Loucy (cell line): ENCODE measurements at regions not wholly inside any gene's neighbourhood (a gene's known extent, or its start where the extent isn't known, plus 50 kb on each side); places are given as distances from the start of the nearest gene placed in this dataset.

Experiments used
- H2AFZ ChIP-seq: fragments of 200-600 bp; sonication (generic); 2 replicates; pipeline ENCODE4 v1.6.0; 2016; ENCODE audit warnings: antibody characterized with exemption, mild to moderate bottlenecking, low read length, moderate library complexity
- H3F3A ChIP-seq: fragments of 200-600 bp; 2 replicates; pipeline ENCODE4 v1.6.0; 2016; ENCODE audit warnings: antibody characterized with exemption, low read depth, mild to moderate bottlenecking
- H3K27me3 ChIP-seq: fragments of 200-600 bp; sonication (generic); 2 replicates; pipeline ENCODE4 v1.6.1; 2014; ENCODE audit warnings: low read length, mild to moderate bottlenecking; ENCODE audit not compliant: insufficient read depth, poor library complexity, severe bottlenecking
- H3K36me3 ChIP-seq: fragments of 200-600 bp; sonication (generic); 2 replicates; pipeline ENCODE4 v1.6.1; 2016; ENCODE audit warnings: low read length; ENCODE audit not compliant: insufficient read depth
- H3K4me1 ChIP-seq: fragments of 200-600 bp; sonication (generic); 2 replicates; pipeline ENCODE4 v1.5.1; 2014; ENCODE audit warnings: low read length, mild to moderate bottlenecking; ENCODE audit not compliant: insufficient read depth, poor library complexity, severe bottlenecking
- H3K4me2 ChIP-seq: fragments of 200-600 bp; sonication (generic); 2 replicates; pipeline ENCODE4 v1.6.0; 2014; ENCODE audit warnings: antibody characterized with exemption, low read length, low read depth, mild to moderate bottlenecking; ENCODE audit not compliant: poor library complexity, severe bottlenecking
- H3K4me3 ChIP-seq: fragments of 200-600 bp; sonication (generic); 2 replicates; pipeline ENCODE4 v1.5.1; 2014; ENCODE audit warnings: low read length, mild to moderate bottlenecking, mixed read lengths; ENCODE audit not compliant: poor library complexity, severe bottlenecking
- H3K79me2 ChIP-seq: fragments of 200-600 bp; sonication (generic); 2 replicates; pipeline ENCODE4 v1.6.1; 2014; ENCODE audit warnings: low read length; ENCODE audit not compliant: insufficient read depth
- H3K9ac ChIP-seq: fragments of 200-600 bp; sonication (generic); 2 replicates; pipeline ENCODE4 v1.6.0; 2014; ENCODE audit warnings: mild to moderate bottlenecking, low read depth, low read length, moderate library complexity; ENCODE audit not compliant: poor library complexity, severe bottlenecking
- H3K9me2 ChIP-seq: fragments of 200-600 bp; sonication (generic); replicated peaks from 2 replicates; pipeline ENCODE4 v1.6.1; 2016; ENCODE audit warnings: low read depth, low read length, mixed read lengths
- H3K9me3 ChIP-seq: fragments of 200-600 bp; sonication (generic); 2 replicates; pipeline ENCODE4 v1.6.1; 2014; ENCODE audit warnings: mild to moderate bottlenecking, antibody characterized with exemption, low read length, low read depth; ENCODE audit not compliant: insufficient read depth
- H4K20me1 ChIP-seq: fragments of 200-600 bp; sonication (generic); 2 replicates; pipeline ENCODE4 v1.6.0; 2014; ENCODE audit warnings: antibody characterized with exemption, low read length, mild to moderate bottlenecking; ENCODE audit not compliant: insufficient read depth, poor library complexity, severe bottlenecking
- EZH2phosphoT487 ChIP-seq: fragments of 200-600 bp; IDR thresholded peaks from 2 replicates; pipeline ENCODE4 v1.6.1; 2018; ENCODE audit warnings: antibody characterized with exemption, mild to moderate bottlenecking, moderate library complexity, borderline replicate concordance
- TF ChIP-seq, protein P1 (sequence below): fragments of 200-600 bp; sonication (generic); conservative IDR thresholded peaks from 2 replicates; pipeline ENCODE4 v1.5.1; 2014; ENCODE audit warnings: mild to moderate bottlenecking, antibody characterized with exemption, low read length

DNA sequence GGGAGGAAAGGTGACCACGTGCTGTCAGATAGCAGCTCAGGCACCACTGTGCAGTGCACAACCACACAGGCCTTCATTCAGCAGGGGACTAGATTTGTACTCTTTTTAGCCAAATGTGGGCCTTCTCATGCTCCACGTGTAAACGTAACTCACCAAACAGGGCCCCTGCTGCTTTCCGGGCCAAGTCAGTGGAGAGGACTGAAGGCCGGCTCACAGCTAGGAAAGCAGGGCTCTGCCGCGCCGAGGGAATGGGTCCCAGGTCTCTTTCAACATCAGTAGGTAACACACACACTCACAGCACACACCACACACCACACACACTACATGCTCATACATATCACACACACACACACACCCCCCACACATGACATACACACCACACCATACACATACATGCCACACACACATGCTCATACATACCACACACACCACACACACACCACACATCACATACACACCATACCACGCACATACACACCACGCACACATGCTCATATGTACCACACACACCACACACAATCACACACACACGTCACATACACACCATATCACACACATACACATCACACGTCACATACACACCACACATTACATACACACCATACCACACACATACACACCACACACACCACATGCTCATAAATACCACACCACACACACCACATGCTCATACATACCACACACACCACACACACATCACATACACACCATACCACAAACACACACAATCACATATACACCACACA is 124.0 kb upstream of the ERG start:
- H3K9ac ChIP-seq, result no peak overlapping the region
- no peaks in the 10 kb centered on the region for H3K79me2 ChIP-seq
- no peaks in the 10 kb centered on the region for H3F3A ChIP-seq
- no peaks in the 10 kb centered on the region for H3K9me2 ChIP-seq
- peaks cover 8% of the 10 kb centered on the region for H3K4me1 ChIP-seq
- no peak overlapping the region for H3K4me2 ChIP-seq
- no peaks in the 10 kb centered on the region for H3K36me3 ChIP-seq
- H2AFZ ChIP-seq, result peak overlapping the region; percentile 44; the same call in 1 of the 2 replicates
- H4K20me1 ChIP-seq, result no peaks in the 10 kb centered on the region
- H3K27me3 ChIP-seq, result no peaks in the 10 kb centered on the region
- no peaks in the 10 kb centered on the region for H3K9me3 ChIP-seq
- no peak overlapping the region for H3K4me3 ChIP-seq
- TF ChIP-seq, protein P1, sequence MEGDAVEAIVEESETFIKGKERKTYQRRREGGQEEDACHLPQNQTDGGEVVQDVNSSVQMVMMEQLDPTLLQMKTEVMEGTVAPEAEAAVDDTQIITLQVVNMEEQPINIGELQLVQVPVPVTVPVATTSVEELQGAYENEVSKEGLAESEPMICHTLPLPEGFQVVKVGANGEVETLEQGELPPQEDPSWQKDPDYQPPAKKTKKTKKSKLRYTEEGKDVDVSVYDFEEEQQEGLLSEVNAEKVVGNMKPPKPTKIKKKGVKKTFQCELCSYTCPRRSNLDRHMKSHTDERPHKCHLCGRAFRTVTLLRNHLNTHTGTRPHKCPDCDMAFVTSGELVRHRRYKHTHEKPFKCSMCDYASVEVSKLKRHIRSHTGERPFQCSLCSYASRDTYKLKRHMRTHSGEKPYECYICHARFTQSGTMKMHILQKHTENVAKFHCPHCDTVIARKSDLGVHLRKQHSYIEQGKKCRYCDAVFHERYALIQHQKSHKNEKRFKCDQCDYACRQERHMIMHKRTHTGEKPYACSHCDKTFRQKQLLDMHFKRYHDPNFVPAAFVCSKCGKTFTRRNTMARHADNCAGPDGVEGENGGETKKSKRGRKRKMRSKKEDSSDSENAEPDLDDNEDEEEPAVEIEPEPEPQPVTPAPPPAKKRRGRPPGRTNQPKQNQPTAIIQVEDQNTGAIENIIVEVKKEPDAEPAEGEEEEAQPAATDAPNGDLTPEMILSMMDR, result no peak
- TF ChIP-seq EZH2phosphoT487, result no peak

DNA sequence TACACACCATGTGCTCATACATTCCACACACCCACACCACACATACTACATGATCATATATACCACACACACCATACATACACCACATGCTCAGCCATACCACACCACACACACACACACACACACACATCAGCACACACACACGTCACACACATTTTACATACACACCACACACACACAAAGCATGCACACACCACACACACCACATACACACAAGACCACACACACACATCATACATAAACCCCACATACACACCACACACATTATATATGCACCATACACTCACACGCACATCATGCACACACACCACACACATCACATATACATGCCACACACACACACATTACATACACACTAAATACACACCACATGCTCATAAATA is 124.5 kb upstream of the ERG start:
- Histone ChIP-seq H3K4me2 (no peak overlapping the region), H3K4me3 (no peak overlapping the region), H2AFZ (no peak overlapping the region), H3K36me3 (no peaks in the 10 kb centered on the region), H3K79me2 (no peaks in the 10 kb centered on the region), H3K9ac (no peak overlapping the region), H4K20me1 (no peaks in the 10 kb centered on the region), H3K27me3 (no peaks in the 10 kb centered on the region), H3K4me1 (peaks cover 9% of the 10 kb centered on the region), H3F3A (no peaks in the 10 kb centered on the region), H3K9me2 (no peaks in the 10 kb centered on the region), H3K9me3 (no peaks in the 10 kb centered on the region)
- no peak for TF ChIP-seq EZH2phosphoT487
- TF ChIP-seq, protein P1, result no peak

DNA sequence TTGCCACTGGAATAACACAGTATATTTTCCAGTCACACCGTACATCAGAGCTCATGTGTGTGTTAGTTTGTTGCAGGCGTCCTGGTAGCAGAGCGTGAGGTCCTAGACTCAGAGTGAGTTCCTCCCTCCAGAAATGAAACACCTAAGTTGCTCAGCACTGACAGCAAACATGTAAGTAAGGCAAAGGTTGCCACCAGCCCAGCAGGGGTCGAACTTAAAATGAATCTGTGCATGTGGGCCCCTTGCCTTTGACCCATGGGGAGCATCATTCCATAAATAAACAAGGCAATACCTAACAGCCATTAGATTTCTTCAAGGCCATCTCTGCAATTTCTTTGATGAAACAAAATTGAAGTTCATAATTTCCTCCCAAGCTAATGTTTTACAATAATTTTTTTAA is 125.3 kb upstream of the ERG start:
- Histone ChIP-seq H3K79me2 (no peaks in the 10 kb centered on the region), H3K36me3 (no peaks in the 10 kb centered on the region), H4K20me1 (no peaks in the 10 kb centered on the region), H3K9me2 (no peaks in the 10 kb centered on the region), H3K4me1 (peaks cover 17% of the 10 kb centered on the region), H3K9me3 (no peaks in the 10 kb centered on the region), H3F3A (no peaks in the 10 kb centered on the region), H3K9ac (no peak overlapping the region), H3K27me3 (no peaks in the 10 kb centered on the region), H3K4me3 (no peak overlapping the region), H3K4me2 (no peak overlapping the region), H2AFZ (no peak overlapping the region)
- TF ChIP-seq, protein P1, result no peak
- TF ChIP-seq EZH2phosphoT487, result no peak
